ENCODE measurements at regions not wholly inside any gene's neighbourhood (a gene's known extent, or its start where the extent isn't known, plus 50 kb on each side); places are given as distances from the start of the nearest gene placed in this dataset.

DNA sequence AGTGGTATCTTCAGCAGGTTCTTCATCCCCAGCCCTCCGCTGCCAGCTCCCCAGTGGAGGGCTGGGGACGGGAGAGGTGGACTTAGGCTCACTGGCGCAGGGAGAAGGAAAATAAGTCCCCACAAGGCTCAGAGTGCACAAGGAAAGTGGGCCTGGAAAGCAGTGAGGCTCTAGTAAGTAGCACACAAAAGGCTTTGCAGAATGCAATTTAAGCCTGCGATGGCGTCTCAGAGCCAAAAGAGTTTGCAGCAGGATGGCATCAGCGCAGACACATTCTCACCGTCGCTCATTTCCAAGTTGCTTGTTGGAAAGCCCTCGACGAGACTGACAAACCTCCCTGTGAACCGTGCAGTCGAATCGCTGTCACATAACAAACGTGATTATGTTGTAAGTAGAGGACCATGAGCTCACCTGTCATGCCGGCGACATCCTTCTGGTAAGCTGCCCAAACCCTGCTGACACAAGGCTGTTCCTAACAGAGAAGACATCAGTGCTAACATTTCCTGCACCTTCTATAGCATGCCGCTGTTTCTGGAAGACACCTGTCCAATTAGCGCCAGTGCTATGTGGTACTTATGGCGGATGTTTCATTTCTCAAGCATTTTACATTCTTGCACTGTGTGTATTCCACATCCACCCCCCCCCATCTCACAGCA lies 98.3 kb upstream of the NPVF start:
- TF ChIP-seq TAF1 (IDR thresholded peaks at IDR 0.05; ENCODE audit: low read depth, low read length) (no peak), POLR2A (IDR thresholded peaks at IDR 0.05; ENCODE audit: low read depth, low read length) (no peak), POLR2AphosphoS5 (IDR thresholded peaks at IDR 0.05; ENCODE audit: low read depth, low read length) (no peak), SPI1 (IDR thresholded peaks at IDR 0.05; ENCODE audit: low read depth, low read length) (no peak), POU2F2 (IDR thresholded peaks at IDR 0.05; ENCODE audit: low read depth, low read length) (no peak), PAX5 (IDR thresholded peaks at IDR 0.05; ENCODE audit: insufficient read depth, low read length, severe bottlenecking) (no peak)
